ENCODE measurements at regions not wholly inside any gene's neighbourhood (a gene's known extent, or its start where the extent isn't known, plus 50 kb on each side); places are given as distances from the start of the nearest gene placed in this dataset.

- TF ChIP-seq, protein P1, sequence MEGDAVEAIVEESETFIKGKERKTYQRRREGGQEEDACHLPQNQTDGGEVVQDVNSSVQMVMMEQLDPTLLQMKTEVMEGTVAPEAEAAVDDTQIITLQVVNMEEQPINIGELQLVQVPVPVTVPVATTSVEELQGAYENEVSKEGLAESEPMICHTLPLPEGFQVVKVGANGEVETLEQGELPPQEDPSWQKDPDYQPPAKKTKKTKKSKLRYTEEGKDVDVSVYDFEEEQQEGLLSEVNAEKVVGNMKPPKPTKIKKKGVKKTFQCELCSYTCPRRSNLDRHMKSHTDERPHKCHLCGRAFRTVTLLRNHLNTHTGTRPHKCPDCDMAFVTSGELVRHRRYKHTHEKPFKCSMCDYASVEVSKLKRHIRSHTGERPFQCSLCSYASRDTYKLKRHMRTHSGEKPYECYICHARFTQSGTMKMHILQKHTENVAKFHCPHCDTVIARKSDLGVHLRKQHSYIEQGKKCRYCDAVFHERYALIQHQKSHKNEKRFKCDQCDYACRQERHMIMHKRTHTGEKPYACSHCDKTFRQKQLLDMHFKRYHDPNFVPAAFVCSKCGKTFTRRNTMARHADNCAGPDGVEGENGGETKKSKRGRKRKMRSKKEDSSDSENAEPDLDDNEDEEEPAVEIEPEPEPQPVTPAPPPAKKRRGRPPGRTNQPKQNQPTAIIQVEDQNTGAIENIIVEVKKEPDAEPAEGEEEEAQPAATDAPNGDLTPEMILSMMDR (IDR thresholded peaks at IDR 0.05; ENCODE audit: low read depth, low read length, poor library complexity, severe bottlenecking) = no peak
- TF ChIP-seq EZH2phosphoT487 (IDR thresholded peaks at IDR 0.05; ENCODE audit: borderline replicate concordance, low read length) = no peak
Measured at GRCh38 chr9:29241320-29241719, 1668.0 kb upstream of the C9orf72 start.

Measured in DOHH2 (cell line).